ENCODE measurements at regions not wholly inside any gene's neighbourhood (a gene's known extent, or its start where the extent isn't known, plus 50 kb on each side); places are given as distances from the start of the nearest gene placed in this dataset.

DNA sequence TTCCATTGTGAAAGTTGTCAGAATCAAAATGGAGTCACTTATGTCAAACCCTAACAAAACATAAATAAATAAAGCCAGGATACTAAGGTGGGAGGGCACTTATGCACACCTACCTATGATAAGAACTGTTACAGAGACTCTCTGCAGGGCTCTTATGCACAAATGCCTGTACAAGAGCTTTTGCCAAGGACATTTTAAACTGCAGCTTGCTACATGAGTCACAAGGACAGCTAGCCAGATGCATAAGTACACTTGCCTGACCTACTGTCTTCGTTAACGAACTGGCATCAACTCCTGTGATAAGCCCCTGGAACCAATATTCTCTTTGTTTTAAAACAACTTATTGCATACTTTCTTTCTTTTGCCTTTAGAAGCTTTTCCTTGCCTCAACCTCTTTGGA, 152.9 kb upstream of the SPEF2 start:
- no peak for TF ChIP-seq POLR2A (IDR thresholded peaks at IDR 0.05)
- TF ChIP-seq, protein P1, sequence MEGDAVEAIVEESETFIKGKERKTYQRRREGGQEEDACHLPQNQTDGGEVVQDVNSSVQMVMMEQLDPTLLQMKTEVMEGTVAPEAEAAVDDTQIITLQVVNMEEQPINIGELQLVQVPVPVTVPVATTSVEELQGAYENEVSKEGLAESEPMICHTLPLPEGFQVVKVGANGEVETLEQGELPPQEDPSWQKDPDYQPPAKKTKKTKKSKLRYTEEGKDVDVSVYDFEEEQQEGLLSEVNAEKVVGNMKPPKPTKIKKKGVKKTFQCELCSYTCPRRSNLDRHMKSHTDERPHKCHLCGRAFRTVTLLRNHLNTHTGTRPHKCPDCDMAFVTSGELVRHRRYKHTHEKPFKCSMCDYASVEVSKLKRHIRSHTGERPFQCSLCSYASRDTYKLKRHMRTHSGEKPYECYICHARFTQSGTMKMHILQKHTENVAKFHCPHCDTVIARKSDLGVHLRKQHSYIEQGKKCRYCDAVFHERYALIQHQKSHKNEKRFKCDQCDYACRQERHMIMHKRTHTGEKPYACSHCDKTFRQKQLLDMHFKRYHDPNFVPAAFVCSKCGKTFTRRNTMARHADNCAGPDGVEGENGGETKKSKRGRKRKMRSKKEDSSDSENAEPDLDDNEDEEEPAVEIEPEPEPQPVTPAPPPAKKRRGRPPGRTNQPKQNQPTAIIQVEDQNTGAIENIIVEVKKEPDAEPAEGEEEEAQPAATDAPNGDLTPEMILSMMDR (IDR thresholded peaks at IDR 0.05 in 8 of 11, conservative IDR thresholded peaks at IDR 0.05 in 3 of 11) = no peak
- no peak for TF ChIP-seq POLR2AphosphoS5 (IDR thresholded peaks at IDR 0.05)

All from spleen (tissue), 7 donors.